Upper lobe of left lung (tissue), 4 donors: ENCODE measurements at regions not wholly inside any gene's neighbourhood (a gene's known extent, or its start where the extent isn't known, plus 50 kb on each side); places are given as distances from the start of the nearest gene placed in this dataset.

ENCODE experiments used
- CTCF ChIP-seq, 6 experiments: fragments of 450-650 bp in 4 of 6; fragments of 200-600 bp in 2 of 6; sonication (generic) in 2 of 6; IDR thresholded peaks; one replicate each; pipeline ENCODE4 v1.5.1; 2016 to 2019; ENCODE audit warnings: antibody characterized with exemption in 6 of 6
- POLR2AphosphoS5 ChIP-seq, 2 donors: sonication (generic); formaldehyde crosslinking; IDR thresholded peaks; one replicate each; pipeline ENCODE4 v1.5.1; 2017; ENCODE audit warnings: antibody characterized with exemption in 2 of 2

- TF ChIP-seq POLR2AphosphoS5 (IDR thresholded peaks at IDR 0.05) (no peak), CTCF (IDR thresholded peaks at IDR 0.05) (no peak)
Observed at GRCh38 chr4:170386511-170386910, 296.8 kb upstream of the AADAT start.
